ENCODE measurements at regions not wholly inside any gene's neighbourhood (a gene's known extent, or its start where the extent isn't known, plus 50 kb on each side); places are given as distances from the start of the nearest gene placed in this dataset.

GRCh38 chr22:49475253-49475652 lies 352.4 kb downstream of the BRD1 start:
- H3K27ac ChIP-seq: no peak overlapping the region
- TF ChIP-seq ZFX (IDR thresholded peaks at IDR 0.05; ENCODE audit: borderline replicate concordance) (no peak), CTCF (IDR thresholded peaks at IDR 0.05) (no peak)

- TF ChIP-seq ZFX (IDR thresholded peaks at IDR 0.05; ENCODE audit: borderline replicate concordance) (no peak), CTCF (IDR thresholded peaks at IDR 0.05) (no peak)
- no peak overlapping the region for H3K27ac ChIP-seq
Measured at GRCh38 chr22:49473286-49473685, 354.4 kb downstream of the BRD1 start.

GRCh38 chr22:49470741-49471503 lies 356.8 kb downstream of the BRD1 start:
- no peak overlapping the region for H3K27ac ChIP-seq

GRCh38 chr22:49469896-49470740 lies 357.6 kb downstream of the BRD1 start:
- no peak overlapping the region for H3K27ac ChIP-seq
- TF ChIP-seq CTCF (IDR thresholded peaks at IDR 0.05): no peak
- TF ChIP-seq ZFX (IDR thresholded peaks at IDR 0.05; ENCODE audit: borderline replicate concordance): no peak

More at GRCh38 chr22:49470741-49471503, 356.8 kb downstream of the BRD1 start:
- TF ChIP-seq CTCF (IDR thresholded peaks at IDR 0.05) (no peak), ZFX (IDR thresholded peaks at IDR 0.05; ENCODE audit: borderline replicate concordance) (no peak)

GRCh38 chr22:49468487-49469198 lies 359.0 kb downstream of the BRD1 start:
- no peak overlapping the region for H3K27ac ChIP-seq
- no peak for TF ChIP-seq CTCF (IDR thresholded peaks at IDR 0.05)
- TF ChIP-seq ZFX (IDR thresholded peaks at IDR 0.05; ENCODE audit: borderline replicate concordance): no peak

GRCh38 chr22:49466878-49467595 lies 360.6 kb downstream of the BRD1 start:
- TF ChIP-seq ZFX (IDR thresholded peaks at IDR 0.05; ENCODE audit: borderline replicate concordance): no peak
- TF ChIP-seq CTCF (IDR thresholded peaks at IDR 0.05): no peak
- no peak overlapping the region for H3K27ac ChIP-seq
